Ovary (tissue), 7 donors: ENCODE measurements at regions not wholly inside any gene's neighbourhood (a gene's known extent, or its start where the extent isn't known, plus 50 kb on each side); places are given as distances from the start of the nearest gene placed in this dataset.
"Not testable (repeated sequence)": the region's sequence is repeated elsewhere in the genome, so short reads cannot be mapped to it uniquely, and the experiment has no call there.

Experiments
- DNase-seq, 5 donors: peaks; one replicate each; pipeline ENCODE4 v3.0.0-alpha.2; 2019 to 2020
- H3K27ac ChIP-seq, 2 donors: fragments of 200-600 bp; one replicate each; pipeline versions ENCODE4 v1.5.1 to v1.8.0; 2019 to 2022
- H3K27me3 ChIP-seq: fragments of 200-600 bp; one replicate; pipeline ENCODE4 v1.8.0; 2022
- H3K36me3 ChIP-seq: fragments of 200-600 bp; sonication (generic); one replicate; pipeline ENCODE4 v1.5.1; 2019
- H3K4me1 ChIP-seq: one replicate; pipeline ENCODE4 v1.8.1; 2013; ENCODE audit warnings: mild to moderate bottlenecking, moderate library complexity; ENCODE audit not compliant: insufficient read depth
- H3K4me3 ChIP-seq: fragments of 200-600 bp; sonication (generic); one replicate; pipeline ENCODE4 v1.5.1; 2017
- H3K9me3 ChIP-seq, 2 donors: fragments of 200-600 bp in 1 of 2; sonication (generic) in 1 of 2; one replicate each; pipeline versions ENCODE4 v1.5.1 to v1.8.1; 2013 to 2019; ENCODE audit warnings: mild to moderate bottlenecking in 1 of 2, moderate library complexity in 1 of 2
- CTCF ChIP-seq, 3 donors: fragments of 450-650 bp in 2 of 3; fragments of 200-600 bp in 1 of 3; IDR thresholded peaks; one replicate each; pipeline versions ENCODE4 v1.5.1 to v1.8.0; 2016 to 2022; ENCODE audit warnings: antibody characterized with exemption in 3 of 3, mild to moderate bottlenecking in 1 of 3
- EP300 ChIP-seq: sonication (generic); formaldehyde crosslinking; IDR thresholded peaks from one replicate; pipeline ENCODE4 v1.6.1; 2017; ENCODE audit warnings: antibody characterized with exemption
- POLR2A ChIP-seq: fragments of 450-650 bp; IDR thresholded peaks from one replicate; pipeline ENCODE4 v1.6.1; 2017; ENCODE audit warnings: antibody characterized with exemption, mild to moderate bottlenecking, moderate library complexity
- WGBS, 3 donors: extraction: QIAGEN DNeasy Blood & Tissue Kit in 1 of 3; methylation state at CpG; one replicate each; pipeline versions ENCODE4 v1.1.5 to v1.1.7; 2013 to 2017; 5-methylcytosine and 5-hydroxymethylcytosine counted together
- intact Hi-C, 4 donors: fragments of 100-400 bp; cut with DNase I; formaldehyde crosslinking; loops; one replicate each; pipeline versions ENCODE4 v1.11.0 to v1.15.1; 2022 to 2023
- donor health status: DM: no; HTN: no; CAD: no; lungs with moderate emphysema.
- donor health status: DM: no; HTN: no; CAD: no.
- donor health status: Bipolar disorder and iron deficiency.
- donor health status: DM: no; HTN: no; CAD: no.
- donor health status: DM: yes; HTN: yes; CAD: no.

GRCh38 chr5:163867324-163867723 lies 361.9 kb downstream of the MAT2B start:
- H3K4me3 ChIP-seq = no peak overlapping the region
- DNase-seq = no peak
- H3K36me3 ChIP-seq = no peaks in the 10 kb centered on the region
- intact Hi-C loops = no loop called here
- WGBS, 3 donors = 10% methylated on average over 2 of the region's 2 CpGs
- no peaks in the 10 kb centered on the region for H3K9me3 ChIP-seq
- H3K27me3 ChIP-seq = no peaks in the 10 kb centered on the region
- no peaks in the 10 kb centered on the region for H3K4me1 ChIP-seq
- TF ChIP-seq EP300 (no peak), POLR2A (no peak), CTCF (IDR thresholded peaks at IDR 0.05) (no peak)
- no peak overlapping the region for H3K27ac ChIP-seq

GRCh38 chr5:163867738-163868137 lies 362.3 kb downstream of the MAT2B start:
- WGBS, 3 donors = 7 to 20% (median 9%) methylated on average over 3 of the region's 3 CpGs

GRCh38 chr5:163869581-163869980 lies 364.2 kb downstream of the MAT2B start:
- Histone ChIP-seq H3K9me3 (no peaks in the 10 kb centered on the region), H3K4me1 (no peaks in the 10 kb centered on the region), H3K36me3 (no peaks in the 10 kb centered on the region), H3K4me3 (no peak overlapping the region), H3K27ac (no peak overlapping the region), H3K27me3 (no peaks in the 10 kb centered on the region)
- DNase-seq = no peak
- TF ChIP-seq CTCF (IDR thresholded peaks at IDR 0.05) = no peak
- no peak for TF ChIP-seq EP300
- TF ChIP-seq POLR2A = no peak
- intact Hi-C loops = no loop called here
- 82 to 86% (median 84%) methylated on average over 6 of the region's 6 CpGs for WGBS, 3 donors

More at GRCh38 chr5:163867738-163868137, 362.3 kb downstream of the MAT2B start:
- no peak overlapping the region for H3K27ac ChIP-seq
- H3K9me3 ChIP-seq = no peaks in the 10 kb centered on the region
- H3K4me3 ChIP-seq = no peak overlapping the region
- no peaks in the 10 kb centered on the region for H3K27me3 ChIP-seq
- no peaks in the 10 kb centered on the region for H3K36me3 ChIP-seq
- intact Hi-C loops = no loop called here
- H3K4me1 ChIP-seq = no peaks in the 10 kb centered on the region
- TF ChIP-seq POLR2A (no peak), CTCF (IDR thresholded peaks at IDR 0.05) (no peak), EP300 (no peak)
- DNase-seq = no peak

GRCh38 chr5:163870441-163870840 lies 365.0 kb downstream of the MAT2B start:
- no peak for DNase-seq
- TF ChIP-seq EP300 (no peak), POLR2A (no peak), CTCF (IDR thresholded peaks at IDR 0.05) (no peak)
- H3K4me3 ChIP-seq = no peak overlapping the region

GRCh38 chr5:163874431-163874830 lies 369.0 kb downstream of the MAT2B start:
- no peak for DNase-seq
- Histone ChIP-seq H3K4me1 (no peaks in the 10 kb centered on the region), H3K4me3 (no peak overlapping the region), H3K9me3 (no peaks in the 10 kb centered on the region), H3K27ac (no peak overlapping the region), H3K36me3 (no peaks in the 10 kb centered on the region), H3K27me3 (no peaks in the 10 kb centered on the region)
- intact Hi-C loops = no loop called here
- TF ChIP-seq CTCF (IDR thresholded peaks at IDR 0.05) = no peak
- no peak for TF ChIP-seq EP300
- no peak for TF ChIP-seq POLR2A

More at GRCh38 chr5:163870441-163870840, 365.0 kb downstream of the MAT2B start:
- H3K27me3 ChIP-seq = no peaks in the 10 kb centered on the region
- H3K36me3 ChIP-seq = no peaks in the 10 kb centered on the region
- H3K9me3 ChIP-seq = no peaks in the 10 kb centered on the region
- 54 to 74% (median 59%) methylated on average over 2 of the region's 2 CpGs for WGBS, 3 donors
- no peaks in the 10 kb centered on the region for H3K4me1 ChIP-seq
- intact Hi-C loops = no loop called here
- no peak overlapping the region for H3K27ac ChIP-seq

GRCh38 chr5:163874912-163875311 lies 369.5 kb downstream of the MAT2B start:
- H3K4me3 ChIP-seq, H3K27me3 ChIP-seq, intact Hi-C loops, H3K4me1 ChIP-seq, H3K36me3 ChIP-seq, H3K27ac ChIP-seq, DNase-seq, H3K9me3 ChIP-seq: not testable (repeated sequence)
- WGBS, 3 donors = 85 to 88% (median 85%) methylated on average over 3 of the region's 3 CpGs
